ENCODE measurements at regions not wholly inside any gene's neighbourhood (a gene's known extent, or its start where the extent isn't known, plus 50 kb on each side); places are given as distances from the start of the nearest gene placed in this dataset.
A peak's percentile ranks its signal among the peaks of the same experiment; 100 is the strongest.

GRCh38 chrX:115901241-115901640 lies 269.3 kb upstream of the AGTR2 start:
- H3K36me3 Mint-ChIP-seq (ENCODE audit: insufficient read depth in 1 of 3, low read depth in 3 of 3), result peaks cover 52 to 92% (median 61%) of the 10 kb centered on the region in 3 experiments
- H3K9me3 Mint-ChIP-seq, result no peaks in the 10 kb centered on the region; a peak in 1 of 5 replicates
- DNase-seq, result peak; percentile 30
- Histone ChIP-seq H3K27me3 (ENCODE audit: insufficient read depth, low read length) (no peaks in the 10 kb centered on the region), H3K23me2 (ENCODE audit: insufficient read length, low read depth, low read length, poor library complexity, severe bottlenecking) (no peaks in the 10 kb centered on the region), H2AFZ (ENCODE audit: low read length) (no peak overlapping the region), H3K79me1 (ENCODE audit: insufficient read depth, low read depth, low read length, poor library complexity, severe bottlenecking) (no peaks in the 10 kb centered on the region), H4K8ac (replicated peaks; ENCODE audit: insufficient read length, low read depth, low read length) (no peak overlapping the region), H2BK120ac (ENCODE audit: low read depth, low read length, poor library complexity, severe bottlenecking) (no peak overlapping the region), H3K9ac (ENCODE audit: extremely low read depth, insufficient read length, low read length) (no peak overlapping the region), H2BK5ac (ENCODE audit: insufficient read length, low read length) (no peak overlapping the region), H4K5ac (ENCODE audit: insufficient read length, low read depth, low read length) (no peak overlapping the region), H3K4me2 (ENCODE audit: insufficient read depth, insufficient read length, low read length) (no peak overlapping the region), H3K27ac (ENCODE audit: insufficient read length, low read depth, low read length) (no peak overlapping the region), H3K23ac (ENCODE audit: insufficient read length, low read depth, low read length) (no peak overlapping the region), H4K91ac (ENCODE audit: insufficient read length, low read depth, low read length) (no peak overlapping the region), H2BK12ac (ENCODE audit: insufficient read length, low read depth, low read length) (no peak overlapping the region), H4K20me1 (ENCODE audit: control insufficient read depth, insufficient read depth, insufficient read length) (no peaks in the 10 kb centered on the region), H3K18ac (ENCODE audit: insufficient read length, low read depth, low read length) (no peak overlapping the region), H3K56ac (ENCODE audit: insufficient read length, low read depth, low read length) (no peak overlapping the region), H3K9me3 (ENCODE audit: control insufficient read depth, low read depth, low read length) (no peaks in the 10 kb centered on the region), H3K4ac (ENCODE audit: low read depth, low read length) (no peak overlapping the region), H2AK5ac (ENCODE audit: insufficient read length, low read length) (no peak overlapping the region), H2BK15ac (ENCODE audit: low read depth, low read length) (no peak overlapping the region), H3K4me1 (ENCODE audit: insufficient read depth, low read length) (no peaks in the 10 kb centered on the region), H2BK20ac (ENCODE audit: low read depth, low read length, poor library complexity, severe bottlenecking) (no peak overlapping the region), H3T11ph (ENCODE audit: low read length) (no peak overlapping the region), H3K79me2 (ENCODE audit: insufficient read depth, low read length) (no peaks in the 10 kb centered on the region), H3K14ac (ENCODE audit: insufficient read depth, low read length) (no peak overlapping the region)
- WGBS (ENCODE audit: extremely low coverage, insufficient read length, low lambda C conversion rate), result no CpG with 5 or more reads among the region's 3 CpGs
- peaks cover 7 to 23% of the 10 kb centered on the region in 2 experiments; a peak in 3 of 4 replicates for H3K4me1 Mint-ChIP-seq
- no peak overlapping the region for H3K4me3 Mint-ChIP-seq
- no peak overlapping the region; a peak in 1 of 7 replicates for H3K27ac Mint-ChIP-seq
- no peak for TF ChIP-seq CTCF (conservative IDR thresholded peaks at IDR 0.05)
- H3K27me3 Mint-ChIP-seq (ENCODE audit: low read depth), result peaks cover 27% of the 10 kb centered on the region
